Fibroblast of mammary gland (primary cell): ENCODE measurements at regions not wholly inside any gene's neighbourhood (a gene's known extent, or its start where the extent isn't known, plus 50 kb on each side); places are given as distances from the start of the nearest gene placed in this dataset.
A peak's percentile ranks its signal among the peaks of the same experiment; 100 is the strongest.

Source experiments
- DNase-seq: peaks from one replicate; pipeline ENCODE4 v3.0.0-alpha.2; 2010; ENCODE audit warnings: low read depth
- H3K4me3 ChIP-seq: 2 replicates; pipeline ENCODE4 v1.5.1; 2011; ENCODE audit warnings: low read depth, mild to moderate bottlenecking, low read length, moderate library complexity; ENCODE audit not compliant: control insufficient read depth
- TF ChIP-seq, protein P1 (sequence below): conservative IDR thresholded peaks from 2 replicates; pipeline ENCODE4 v1.5.1; 2011; ENCODE audit warnings: low read depth, low read length, inconsistent platforms; ENCODE audit not compliant: control insufficient read depth, insufficient read depth

DNA sequence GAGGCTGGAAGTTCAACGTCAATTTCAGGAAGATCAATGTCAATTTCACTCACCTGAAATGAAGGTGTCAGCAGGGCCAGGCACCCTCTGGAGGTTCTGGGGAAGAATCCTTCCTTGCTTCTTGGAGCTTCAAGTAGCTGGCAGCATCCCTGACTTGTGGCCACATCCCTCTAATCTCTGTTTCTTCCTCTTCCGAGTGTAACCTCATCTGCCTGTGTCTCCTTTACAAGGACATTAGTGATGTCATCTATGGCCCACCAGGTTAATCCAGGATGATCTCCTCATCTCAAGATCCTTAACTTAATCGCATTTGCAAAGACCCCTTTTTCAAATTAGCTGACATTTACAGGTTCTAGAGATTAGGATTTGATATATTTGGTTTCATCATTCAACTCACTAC lies 240.8 kb upstream of the MTNR1B start:
- TF ChIP-seq, protein P1, sequence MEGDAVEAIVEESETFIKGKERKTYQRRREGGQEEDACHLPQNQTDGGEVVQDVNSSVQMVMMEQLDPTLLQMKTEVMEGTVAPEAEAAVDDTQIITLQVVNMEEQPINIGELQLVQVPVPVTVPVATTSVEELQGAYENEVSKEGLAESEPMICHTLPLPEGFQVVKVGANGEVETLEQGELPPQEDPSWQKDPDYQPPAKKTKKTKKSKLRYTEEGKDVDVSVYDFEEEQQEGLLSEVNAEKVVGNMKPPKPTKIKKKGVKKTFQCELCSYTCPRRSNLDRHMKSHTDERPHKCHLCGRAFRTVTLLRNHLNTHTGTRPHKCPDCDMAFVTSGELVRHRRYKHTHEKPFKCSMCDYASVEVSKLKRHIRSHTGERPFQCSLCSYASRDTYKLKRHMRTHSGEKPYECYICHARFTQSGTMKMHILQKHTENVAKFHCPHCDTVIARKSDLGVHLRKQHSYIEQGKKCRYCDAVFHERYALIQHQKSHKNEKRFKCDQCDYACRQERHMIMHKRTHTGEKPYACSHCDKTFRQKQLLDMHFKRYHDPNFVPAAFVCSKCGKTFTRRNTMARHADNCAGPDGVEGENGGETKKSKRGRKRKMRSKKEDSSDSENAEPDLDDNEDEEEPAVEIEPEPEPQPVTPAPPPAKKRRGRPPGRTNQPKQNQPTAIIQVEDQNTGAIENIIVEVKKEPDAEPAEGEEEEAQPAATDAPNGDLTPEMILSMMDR: no peak
- no peak overlapping the region for H3K4me3 ChIP-seq
- no peak for DNase-seq

DNA sequence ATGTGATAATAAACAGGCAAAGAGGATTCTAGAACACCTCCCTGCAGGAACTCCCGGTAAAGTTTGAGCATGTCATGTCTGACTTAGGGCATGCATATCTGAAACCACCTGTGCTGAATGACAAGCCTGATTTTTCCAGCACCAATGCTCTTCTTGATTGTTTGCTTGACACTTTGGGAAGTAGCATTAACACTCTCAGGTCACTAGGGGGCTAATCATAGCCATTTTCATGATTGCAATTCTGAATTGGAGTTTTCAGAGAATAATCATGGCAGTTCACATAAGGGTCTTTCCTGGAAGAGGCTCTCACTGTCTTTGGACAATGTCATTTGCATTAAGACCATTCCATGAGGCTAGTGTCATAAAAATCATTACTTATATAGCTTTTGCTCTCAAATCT lies 234.4 kb upstream of the MTNR1B start:
- TF ChIP-seq, protein P1: peak; percentile 16
- no peak for DNase-seq
- no peak overlapping the region for H3K4me3 ChIP-seq

DNA sequence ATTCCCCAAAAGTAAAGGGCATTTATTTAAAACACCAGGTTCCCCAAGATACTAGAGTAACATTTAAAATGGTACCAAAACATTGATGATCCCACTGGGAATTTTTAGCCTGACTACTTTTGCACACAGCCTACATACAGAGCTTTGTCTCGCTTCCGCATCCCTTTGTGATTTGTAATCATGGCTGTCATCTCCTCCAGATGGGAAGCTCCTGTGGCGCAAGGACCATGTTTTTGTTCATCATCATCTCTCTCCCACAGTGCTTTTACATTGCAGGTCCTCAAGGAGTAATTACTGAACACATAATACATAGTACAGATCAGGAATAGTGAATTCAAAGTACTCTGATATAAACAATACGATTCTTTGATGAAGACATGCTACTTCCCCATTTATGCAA lies 231.2 kb upstream of the MTNR1B start:
- TF ChIP-seq, protein P1: no peak

DNA sequence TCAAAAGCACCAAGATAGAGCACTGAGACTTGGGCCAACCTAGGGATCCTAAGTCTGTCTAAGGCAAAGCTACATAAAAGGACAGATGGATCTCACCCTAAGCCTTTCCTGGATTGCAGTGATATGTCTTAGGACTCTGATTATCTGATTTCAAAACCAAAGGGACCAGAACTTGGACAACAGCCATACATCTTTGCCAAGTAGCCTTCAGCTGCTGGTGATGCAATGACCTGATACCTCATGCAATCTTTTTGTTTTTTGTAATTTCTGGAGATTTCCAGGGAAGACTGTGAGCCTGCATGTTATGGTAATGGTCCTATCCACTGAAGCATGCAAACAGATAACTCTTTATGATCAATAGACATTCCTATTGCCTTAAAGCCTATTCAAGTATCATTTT lies 230.4 kb upstream of the MTNR1B start:
- peak; percentile 65 for DNase-seq
- H3K4me3 ChIP-seq: no peak overlapping the region
- TF ChIP-seq, protein P1: no peak

More for the DNA sequence above, 231.2 kb upstream of the MTNR1B start:
- DNase-seq: peak; percentile 23
- H3K4me3 ChIP-seq: no peak overlapping the region

DNA sequence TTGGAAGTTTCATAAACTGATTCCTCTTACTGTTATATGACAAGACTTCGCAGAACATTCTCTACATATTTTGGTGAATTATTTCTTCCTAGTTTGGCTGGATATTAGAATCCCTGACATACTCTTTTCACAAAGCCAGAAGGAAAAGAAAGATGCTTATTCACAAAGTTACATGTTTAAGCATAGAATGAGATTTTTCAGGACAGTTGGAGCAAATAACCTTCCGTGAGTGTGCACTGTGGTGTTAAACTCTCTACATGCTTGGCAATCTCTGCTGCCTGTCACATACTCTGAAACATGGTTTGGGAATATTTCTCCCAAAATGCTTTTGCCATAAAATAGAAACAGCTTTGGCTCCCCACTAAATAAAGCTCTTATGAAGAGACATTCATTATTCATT lies 230.0 kb upstream of the MTNR1B start:
- no peak for DNase-seq
- no peak overlapping the region for H3K4me3 ChIP-seq
- TF ChIP-seq, protein P1: no peak

DNA sequence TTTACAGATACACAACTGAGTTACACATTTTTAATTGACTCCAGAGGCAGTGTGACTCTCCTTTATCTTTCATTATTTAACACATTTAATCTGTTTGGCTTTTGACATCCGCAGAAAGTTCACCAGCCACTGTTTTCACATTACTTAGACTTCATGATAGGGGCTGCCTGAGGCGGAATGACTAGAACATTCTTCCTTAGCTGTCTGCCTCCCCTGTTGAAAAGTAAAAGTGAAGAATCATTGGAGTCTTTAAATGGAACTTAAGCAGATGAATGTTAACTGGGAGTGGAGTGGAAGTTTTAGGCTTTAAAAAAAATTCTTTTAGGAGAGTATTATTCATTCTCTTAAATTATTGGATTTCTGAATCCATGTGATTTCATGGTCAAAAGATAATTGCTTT lies 229.2 kb upstream of the MTNR1B start:
- TF ChIP-seq, protein P1: no peak
- H3K4me3 ChIP-seq: no peak overlapping the region
- no peak for DNase-seq

DNA sequence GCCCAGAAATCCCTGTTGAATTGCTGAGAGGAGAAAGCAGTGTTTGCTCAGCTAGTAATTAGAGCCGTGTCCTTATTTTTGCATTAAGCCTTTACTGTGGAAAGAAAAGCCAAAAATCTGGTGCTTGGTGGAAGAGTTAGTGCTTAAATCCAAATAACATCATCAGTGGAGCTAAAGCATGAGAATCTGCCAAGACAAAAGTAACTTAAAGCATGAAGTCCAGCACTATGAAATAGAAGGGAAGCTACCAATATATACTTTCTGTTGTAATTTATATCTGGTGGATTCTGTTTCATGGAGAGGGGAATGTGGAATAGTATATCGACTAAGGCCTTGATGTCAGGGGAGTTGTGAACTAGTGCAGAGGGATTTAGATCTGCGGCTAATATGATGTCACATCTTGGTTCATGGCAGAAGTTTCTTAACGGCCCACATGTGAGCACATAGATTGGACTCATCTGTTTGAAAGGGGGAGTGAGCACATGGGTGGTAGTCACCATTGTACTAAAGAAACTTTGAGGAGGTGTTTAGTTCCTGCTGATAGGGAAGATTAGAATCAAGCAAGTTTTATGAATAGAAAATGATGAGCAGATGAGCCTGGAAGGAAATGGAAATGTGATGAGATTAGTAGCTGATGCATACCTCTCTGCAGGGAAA lies 224.4 kb upstream of the MTNR1B start:
- H3K4me3 ChIP-seq: no peak overlapping the region
- no peak for DNase-seq
- TF ChIP-seq, protein P1: no peak
